ENCODE measurements at regions not wholly inside any gene's neighbourhood (a gene's known extent, or its start where the extent isn't known, plus 50 kb on each side); places are given as distances from the start of the nearest gene placed in this dataset.

- POLR2A ChIA-PET = no interaction called here
Measured at GRCh38 chr5:56356836-56357160, 123.7 kb upstream of the ANKRD55 start.

GRCh38 chr5:56356121-56356835 lies 123.1 kb upstream of the ANKRD55 start:
- Histone ChIP-seq H3K4me3 (ENCODE audit: control insufficient read depth in 1 of 7, extremely low read depth in 1 of 7, insufficient read depth in 4 of 7, low read depth in 2 of 7, low read length in 6 of 7) (no peak overlapping the region), H3K4me1 (ENCODE audit: control extremely low read depth in 1 of 4, control insufficient read depth in 4 of 4, insufficient read depth in 4 of 4, low read length in 3 of 4) (peaks cover 0 to 13% (median 2%) of the 10 kb centered on the region in 4 experiments), H3K27ac (ENCODE audit: insufficient read depth in 1 of 2, low read depth in 1 of 2, low read length in 2 of 2, poor library complexity in 1 of 2, severe bottlenecking in 2 of 2) (no peak overlapping the region), H3K36me3 (ENCODE audit: control insufficient read depth in 4 of 4, insufficient read depth in 4 of 4, low read length in 3 of 4) (no peaks in the 10 kb centered on the region), H3K27me3 (replicated peaks in 2 of 5; ENCODE audit: control insufficient read depth in 4 of 5, insufficient read depth in 5 of 5, low read length in 4 of 5) (no peaks in the 10 kb centered on the region), H3K9me3 (ENCODE audit: control extremely low read depth in 1 of 5, control insufficient read depth in 4 of 5, insufficient read depth in 2 of 5, low read depth in 1 of 5, low read length in 4 of 5) (no peaks in the 10 kb centered on the region)
- no peak for DNase-seq
- CTCF ChIA-PET = interaction anchor here (1.0 kb wide), 1 partner anchor 471 kb away, joined by 3 read pairs; no protein-coding TSS in a partner anchor
- POLR2A ChIA-PET = no interaction called here
- 68% methylated on average over 3 of the region's 6 CpGs for WGBS (ENCODE audit: insufficient coverage)

More at GRCh38 chr5:56356836-56357160, 123.7 kb upstream of the ANKRD55 start:
- Histone ChIP-seq H3K27ac (ENCODE audit: insufficient read depth in 1 of 2, low read depth in 1 of 2, low read length in 2 of 2, poor library complexity in 1 of 2, severe bottlenecking in 2 of 2) (no peak overlapping the region), H3K27me3 (replicated peaks in 2 of 5; ENCODE audit: control insufficient read depth in 4 of 5, insufficient read depth in 5 of 5, low read length in 4 of 5) (no peaks in the 10 kb centered on the region), H3K4me3 (ENCODE audit: control insufficient read depth in 1 of 7, extremely low read depth in 1 of 7, insufficient read depth in 4 of 7, low read depth in 2 of 7, low read length in 6 of 7) (no peak overlapping the region), H3K36me3 (ENCODE audit: control insufficient read depth in 4 of 4, insufficient read depth in 4 of 4, low read length in 3 of 4) (no peaks in the 10 kb centered on the region), H3K4me1 (ENCODE audit: control extremely low read depth in 1 of 4, control insufficient read depth in 4 of 4, insufficient read depth in 4 of 4, low read length in 3 of 4) (peaks cover 0 to 13% (median 2%) of the 10 kb centered on the region in 4 experiments), H3K9me3 (ENCODE audit: control extremely low read depth in 1 of 5, control insufficient read depth in 4 of 5, insufficient read depth in 2 of 5, low read depth in 1 of 5, low read length in 4 of 5) (no peaks in the 10 kb centered on the region)
- CTCF ChIA-PET = interaction anchor here (1.0 kb wide), 1 partner anchor 471 kb away, joined by 3 read pairs; no protein-coding TSS in a partner anchor
- no peak for DNase-seq

- POLR2A ChIA-PET = no interaction called here
- H3K4me1 ChIP-seq (ENCODE audit: control extremely low read depth in 1 of 4, control insufficient read depth in 4 of 4, insufficient read depth in 4 of 4, low read length in 3 of 4) = peaks cover 0 to 5% (median 0%) of the 10 kb centered on the region in 4 experiments
Measured at GRCh38 chr5:56354836-56355235, 121.7 kb upstream of the ANKRD55 start.

GRCh38 chr5:56352808-56353590 lies 119.9 kb upstream of the ANKRD55 start:
- no peak overlapping the region for H3K4me3 ChIP-seq (ENCODE audit: control insufficient read depth in 1 of 7, extremely low read depth in 1 of 7, insufficient read depth in 4 of 7, low read depth in 2 of 7, low read length in 6 of 7)
- ChIA-PET POLR2A (no interaction called here), CTCF (no interaction called here)
- no peak for DNase-seq
- no peaks in the 10 kb centered on the region for H3K27me3 ChIP-seq (replicated peaks in 2 of 5; ENCODE audit: control insufficient read depth in 4 of 5, insufficient read depth in 5 of 5, low read length in 4 of 5)
- H3K4me1 ChIP-seq (ENCODE audit: control extremely low read depth in 1 of 4, control insufficient read depth in 4 of 4, insufficient read depth in 4 of 4, low read length in 3 of 4) = peaks cover 0 to 5% (median 0%) of the 10 kb centered on the region in 4 experiments
- whole genome bisulfite sequencing (ENCODE audit: insufficient coverage) = 65% methylated on average over 3 of the region's 4 CpGs
- no peaks in the 10 kb centered on the region for H3K9me3 ChIP-seq (ENCODE audit: control extremely low read depth in 1 of 5, control insufficient read depth in 4 of 5, insufficient read depth in 2 of 5, low read depth in 1 of 5, low read length in 4 of 5)
- no peak overlapping the region for H3K27ac ChIP-seq (ENCODE audit: insufficient read depth in 1 of 2, low read depth in 1 of 2, low read length in 2 of 2, poor library complexity in 1 of 2, severe bottlenecking in 2 of 2)
- no peaks in the 10 kb centered on the region for H3K36me3 ChIP-seq (ENCODE audit: control insufficient read depth in 4 of 4, insufficient read depth in 4 of 4, low read length in 3 of 4)

More at GRCh38 chr5:56354836-56355235, 121.7 kb upstream of the ANKRD55 start:
- Histone ChIP-seq H3K4me3 (ENCODE audit: control insufficient read depth in 1 of 7, extremely low read depth in 1 of 7, insufficient read depth in 4 of 7, low read depth in 2 of 7, low read length in 6 of 7) (no peak overlapping the region), H3K27me3 (replicated peaks in 2 of 5; ENCODE audit: control insufficient read depth in 4 of 5, insufficient read depth in 5 of 5, low read length in 4 of 5) (no peaks in the 10 kb centered on the region), H3K27ac (ENCODE audit: insufficient read depth in 1 of 2, low read depth in 1 of 2, low read length in 2 of 2, poor library complexity in 1 of 2, severe bottlenecking in 2 of 2) (no peak overlapping the region), H3K9me3 (ENCODE audit: control extremely low read depth in 1 of 5, control insufficient read depth in 4 of 5, insufficient read depth in 2 of 5, low read depth in 1 of 5, low read length in 4 of 5) (no peaks in the 10 kb centered on the region), H3K36me3 (ENCODE audit: control insufficient read depth in 4 of 4, insufficient read depth in 4 of 4, low read length in 3 of 4) (no peaks in the 10 kb centered on the region)
- CTCF ChIA-PET = no interaction called here
- no peak for DNase-seq
- 100% methylated on average over 3 of the region's 4 CpGs for WGBS (ENCODE audit: insufficient coverage)

GRCh38 chr5:56350597-56351170 lies 117.6 kb upstream of the ANKRD55 start:
- Histone ChIP-seq H3K27ac (ENCODE audit: insufficient read depth in 1 of 2, low read depth in 1 of 2, low read length in 2 of 2, poor library complexity in 1 of 2, severe bottlenecking in 2 of 2) (no peak overlapping the region), H3K27me3 (replicated peaks in 2 of 5; ENCODE audit: control insufficient read depth in 4 of 5, insufficient read depth in 5 of 5, low read length in 4 of 5) (no peaks in the 10 kb centered on the region), H3K36me3 (ENCODE audit: control insufficient read depth in 4 of 4, insufficient read depth in 4 of 4, low read length in 3 of 4) (no peaks in the 10 kb centered on the region), H3K9me3 (ENCODE audit: control extremely low read depth in 1 of 5, control insufficient read depth in 4 of 5, insufficient read depth in 2 of 5, low read depth in 1 of 5, low read length in 4 of 5) (peaks cover 0 to 4% (median 1%) of the 10 kb centered on the region in 5 experiments), H3K4me3 (ENCODE audit: control insufficient read depth in 1 of 7, extremely low read depth in 1 of 7, insufficient read depth in 4 of 7, low read depth in 2 of 7, low read length in 6 of 7) (no peak overlapping the region), H3K4me1 (ENCODE audit: control extremely low read depth in 1 of 4, control insufficient read depth in 4 of 4, insufficient read depth in 4 of 4, low read length in 3 of 4) (peaks cover 0 to 5% (median 0%) of the 10 kb centered on the region in 4 experiments)
- ChIA-PET POLR2A (interaction anchor here (1.2 kb wide), 1 partner anchor 9 kb away, joined by 3 read pairs; no protein-coding TSS in a partner anchor), CTCF (interaction anchor here (1.2 kb wide), 1 partner anchor 10 kb away, joined by 3 read pairs; no protein-coding TSS in a partner anchor)
- WGBS (ENCODE audit: insufficient coverage) = 96% methylated on average over 4 of the region's 5 CpGs
- no peak for DNase-seq

GRCh38 chr5:56350011-56350596 lies 117.0 kb upstream of the ANKRD55 start:
- ChIA-PET CTCF (no interaction called here), POLR2A (interaction anchor here (1.2 kb wide), 1 partner anchor 8 kb away, joined by 3 read pairs; no protein-coding TSS in a partner anchor)
- Histone ChIP-seq H3K9me3 (ENCODE audit: control extremely low read depth in 1 of 5, control insufficient read depth in 4 of 5, insufficient read depth in 2 of 5, low read depth in 1 of 5, low read length in 4 of 5) (peaks cover 0 to 4% (median 1%) of the 10 kb centered on the region in 5 experiments), H3K4me1 (ENCODE audit: control extremely low read depth in 1 of 4, control insufficient read depth in 4 of 4, insufficient read depth in 4 of 4, low read length in 3 of 4) (peaks cover 0 to 5% (median 0%) of the 10 kb centered on the region in 4 experiments), H3K4me3 (ENCODE audit: control insufficient read depth in 1 of 7, extremely low read depth in 1 of 7, insufficient read depth in 4 of 7, low read depth in 2 of 7, low read length in 6 of 7) (no peak overlapping the region), H3K36me3 (ENCODE audit: control insufficient read depth in 4 of 4, insufficient read depth in 4 of 4, low read length in 3 of 4) (no peaks in the 10 kb centered on the region), H3K27me3 (replicated peaks in 2 of 5; ENCODE audit: control insufficient read depth in 4 of 5, insufficient read depth in 5 of 5, low read length in 4 of 5) (no peaks in the 10 kb centered on the region), H3K27ac (ENCODE audit: insufficient read depth in 1 of 2, low read depth in 1 of 2, low read length in 2 of 2, poor library complexity in 1 of 2, severe bottlenecking in 2 of 2) (no peak overlapping the region)
- DNase-seq = no peak
- 95% methylated on average over 3 of the region's 3 CpGs for WGBS (ENCODE audit: insufficient coverage)
